Stimulated activated CD4-positive, alpha-beta T cell treated with anti-CD3 and anti-CD28 coated beads, Interleukin-1b, Interleukin-23, amount 100 ng/mL, for 48 hours (primary cell): ENCODE measurements at regions not wholly inside any gene's neighbourhood (a gene's known extent, or its start where the extent isn't known, plus 50 kb on each side); places are given as distances from the start of the nearest gene placed in this dataset.

ENCODE experiments used
- DNase-seq: peaks from one replicate; pipeline ENCODE4 v3.0.0-alpha.2; 2020

DNA sequence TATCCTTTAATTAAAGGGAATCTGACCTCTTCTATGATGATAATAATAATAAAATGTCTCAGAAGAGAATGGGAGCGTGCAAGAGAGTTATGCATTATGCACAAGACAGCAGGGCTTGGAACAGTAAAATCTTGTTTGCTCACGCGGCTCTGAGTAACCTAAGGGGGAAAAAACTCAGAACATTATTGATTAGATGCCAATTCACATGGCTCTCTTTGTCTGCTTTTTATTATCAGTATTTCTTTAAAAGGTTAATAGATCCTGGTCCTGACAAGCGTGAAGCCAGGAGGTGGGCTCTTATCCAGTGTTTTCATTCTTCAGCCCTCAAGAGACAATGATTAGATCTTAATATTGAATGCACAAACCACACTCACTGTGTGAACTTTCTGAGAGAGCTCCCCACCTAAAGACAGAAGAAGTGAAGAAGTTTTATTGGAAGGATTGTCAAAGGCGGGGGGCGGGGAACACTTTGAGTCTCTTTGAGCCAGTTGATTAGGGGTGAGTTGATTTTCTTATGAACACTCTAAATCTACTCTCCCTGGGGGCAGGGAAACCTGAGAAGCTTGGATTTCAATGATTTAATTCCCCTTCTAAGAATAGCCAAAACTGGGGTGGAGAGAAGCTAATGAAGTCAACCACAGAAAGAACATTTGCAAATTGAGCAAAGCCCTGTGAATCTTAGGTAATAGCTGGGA is 127.5 kb upstream of the CTAGE1 start:
- DNase-seq: no peak

DNA sequence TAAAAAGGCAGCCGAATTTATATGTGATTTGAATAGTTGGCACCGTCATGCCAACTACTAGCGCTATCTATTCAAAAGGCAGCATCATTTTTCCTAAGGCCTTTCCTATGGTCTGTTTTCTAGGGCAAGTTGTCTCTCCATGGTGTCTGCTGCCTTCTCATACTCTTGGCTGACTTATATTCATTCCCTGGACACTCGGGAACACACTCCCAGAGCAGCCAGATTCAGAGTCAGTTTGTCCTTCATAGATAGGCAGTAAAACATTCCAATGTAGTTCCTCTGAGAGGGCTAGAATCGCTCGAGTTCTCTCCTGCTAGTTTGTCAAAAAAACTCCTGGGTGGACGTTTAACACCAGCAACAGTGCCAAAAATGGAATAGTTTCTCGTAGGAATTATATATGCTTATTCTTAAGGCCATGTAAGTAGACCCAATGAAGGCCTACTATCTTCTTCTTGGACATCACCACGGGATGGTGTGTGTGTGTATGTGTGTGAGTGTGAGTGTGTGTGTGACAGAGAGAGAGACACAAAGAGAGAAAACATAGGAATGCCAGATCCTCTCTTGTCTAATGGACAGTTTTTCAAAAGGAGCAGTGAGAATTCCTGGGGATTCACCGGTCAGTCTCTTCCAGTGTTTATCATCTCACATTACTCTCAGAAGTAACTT is 129.3 kb upstream of the CTAGE1 start:
- no peak for DNase-seq

DNA sequence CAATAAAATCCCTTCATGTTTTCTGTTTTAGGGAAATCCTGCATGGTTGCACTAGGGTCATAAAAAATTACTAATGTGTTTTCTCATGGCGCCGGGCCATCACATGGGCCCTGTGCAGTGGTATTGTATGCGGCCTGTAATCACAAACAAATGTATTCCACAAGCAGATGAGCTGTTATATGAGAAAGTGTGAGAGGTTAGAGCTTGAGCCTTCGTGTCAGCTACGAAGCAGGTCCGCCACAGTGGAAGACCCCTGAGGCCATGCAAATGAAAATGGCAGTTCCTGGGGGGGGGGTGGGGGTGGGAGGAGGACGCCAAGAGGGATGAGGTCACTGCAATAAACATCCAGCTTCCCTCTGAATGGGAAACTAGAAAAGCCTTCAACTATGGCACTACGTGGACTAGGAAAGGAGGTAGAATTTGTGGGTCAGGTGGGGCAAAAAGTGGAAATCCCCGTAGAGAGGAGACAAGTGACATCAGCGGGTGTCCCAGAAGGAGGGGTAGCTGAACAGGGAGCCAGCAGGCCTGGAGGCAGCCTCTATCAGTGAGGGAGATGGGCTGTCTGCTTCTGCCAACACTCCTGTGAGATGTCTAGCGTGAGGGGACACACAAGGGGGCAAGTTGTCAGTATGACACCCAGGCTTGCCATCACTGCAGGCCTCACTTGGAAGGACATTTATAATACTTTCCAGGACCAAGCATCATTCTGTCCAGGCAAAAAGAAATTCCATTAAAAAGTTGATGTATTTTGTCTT is 130.3 kb upstream of the CTAGE1 start:
- DNase-seq: no peak

DNA sequence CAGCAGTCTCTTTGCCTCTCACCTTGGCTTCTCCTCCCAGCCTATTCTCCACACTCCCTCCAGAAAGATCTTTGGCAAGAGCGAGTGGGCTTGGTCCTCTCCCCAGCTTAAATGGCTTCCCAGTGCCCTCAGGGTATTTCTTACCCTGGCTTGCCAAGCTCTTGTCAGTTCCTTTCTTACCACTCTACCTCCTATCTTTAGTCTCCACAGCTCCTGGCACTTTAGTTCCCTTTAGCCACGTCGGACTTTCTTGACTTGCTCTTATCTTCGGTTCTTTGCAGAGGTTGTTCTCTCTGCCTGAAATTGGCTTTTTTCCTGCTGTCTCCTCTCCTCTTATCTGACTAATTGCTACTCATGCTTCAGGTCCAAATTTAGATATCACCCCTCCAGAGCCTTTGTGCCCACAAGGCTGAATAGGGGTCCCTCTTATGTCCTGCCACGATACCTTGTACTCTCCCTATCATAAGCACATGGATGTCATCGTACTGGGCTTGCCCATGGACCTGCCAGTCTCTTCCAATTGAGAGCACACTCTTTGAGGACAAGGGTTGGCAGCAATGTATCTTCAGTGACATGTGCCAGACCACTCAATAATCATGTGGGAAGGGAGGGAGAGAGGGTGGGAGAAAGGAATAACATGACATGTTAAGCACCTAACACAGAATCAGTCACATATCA is 131.7 kb upstream of the CTAGE1 start:
- DNase-seq: no peak

DNA sequence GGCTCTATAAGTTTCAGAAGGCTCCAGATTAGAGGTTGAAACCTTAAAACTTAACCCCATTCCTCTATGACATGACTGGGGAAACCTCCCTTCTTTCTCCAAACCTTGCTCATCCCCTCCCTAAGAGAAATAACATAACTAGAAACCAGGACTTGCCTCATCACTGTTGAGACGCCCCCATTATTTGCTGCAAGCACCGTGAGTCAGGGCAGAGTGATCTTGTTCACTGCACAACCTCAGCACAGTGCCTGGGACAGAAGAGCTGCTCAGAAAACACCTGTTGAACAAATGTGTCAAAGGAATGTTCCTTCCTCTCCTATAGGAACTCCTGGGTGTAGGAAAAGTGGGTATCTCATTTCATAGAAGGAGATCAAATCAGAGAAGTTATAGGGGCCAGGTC is 132.7 kb upstream of the CTAGE1 start:
- DNase-seq: no peak

DNA sequence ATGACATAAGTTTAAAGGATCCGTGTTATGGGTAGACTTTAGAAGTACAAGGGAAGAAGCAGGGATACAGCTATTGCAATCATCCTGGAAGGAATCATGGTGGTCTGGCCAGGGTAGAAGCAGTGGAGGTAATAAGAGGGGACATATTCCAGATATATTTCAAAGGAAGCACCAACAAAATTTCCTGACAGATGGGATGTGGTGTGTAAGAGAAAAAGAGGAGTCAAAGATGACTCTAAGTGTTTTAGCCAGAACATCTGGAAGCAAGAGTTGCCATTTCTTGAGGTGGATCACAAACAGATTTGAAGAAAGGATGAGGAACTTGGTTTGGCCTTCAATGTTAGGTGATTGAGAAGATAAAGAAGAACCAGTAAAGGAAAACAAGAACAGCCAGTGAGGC is 133.1 kb upstream of the CTAGE1 start:
- DNase-seq: no peak

DNA sequence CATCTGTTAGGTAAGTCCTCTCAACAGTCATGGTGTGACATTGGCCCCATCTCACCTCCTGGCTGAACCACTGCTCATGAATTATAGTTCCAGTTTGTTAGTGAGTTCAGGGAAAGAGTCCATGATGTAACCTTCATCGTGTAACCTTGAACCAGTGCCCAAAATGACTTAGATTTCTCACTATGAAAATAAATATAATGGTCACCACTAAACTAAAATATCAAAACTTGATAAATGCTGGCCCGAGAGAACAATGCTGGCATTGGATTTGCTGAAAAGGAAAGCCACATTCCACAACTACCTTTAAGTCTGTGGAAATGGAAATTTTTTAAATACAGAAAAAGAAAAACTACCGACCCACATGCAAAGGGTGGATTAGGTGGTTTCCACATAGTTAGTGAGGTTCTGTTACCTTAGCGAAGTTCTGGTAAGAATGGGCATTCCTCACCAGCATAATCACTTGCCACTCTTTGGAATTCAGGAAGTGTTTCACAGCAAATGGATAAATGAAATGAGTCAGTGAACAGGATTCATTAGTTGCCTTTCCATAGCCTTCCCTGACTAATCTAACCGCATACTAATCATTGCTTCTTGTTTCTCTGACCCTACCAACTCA is 133.9 kb upstream of the CTAGE1 start:
- DNase-seq: no peak

DNA sequence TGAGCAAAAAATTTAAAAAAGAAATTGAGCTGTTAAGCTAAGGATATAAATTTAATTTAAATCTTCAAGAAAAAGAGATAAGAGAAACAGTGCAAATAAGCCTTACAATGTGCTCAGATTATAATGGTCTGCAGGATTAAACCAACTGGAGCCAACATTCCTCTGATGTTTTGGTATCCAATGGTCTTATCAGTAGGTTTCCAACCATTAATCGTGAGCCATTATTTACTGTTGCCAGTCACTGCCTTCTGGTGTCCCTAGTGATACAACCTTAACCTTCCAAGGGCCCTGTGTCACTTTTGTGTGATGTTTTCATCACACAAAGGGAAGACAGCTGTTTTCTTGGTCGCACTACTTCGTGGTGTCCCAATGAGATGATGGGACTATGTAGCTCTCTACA is 134.5 kb upstream of the CTAGE1 start:
- DNase-seq: no peak

DNA sequence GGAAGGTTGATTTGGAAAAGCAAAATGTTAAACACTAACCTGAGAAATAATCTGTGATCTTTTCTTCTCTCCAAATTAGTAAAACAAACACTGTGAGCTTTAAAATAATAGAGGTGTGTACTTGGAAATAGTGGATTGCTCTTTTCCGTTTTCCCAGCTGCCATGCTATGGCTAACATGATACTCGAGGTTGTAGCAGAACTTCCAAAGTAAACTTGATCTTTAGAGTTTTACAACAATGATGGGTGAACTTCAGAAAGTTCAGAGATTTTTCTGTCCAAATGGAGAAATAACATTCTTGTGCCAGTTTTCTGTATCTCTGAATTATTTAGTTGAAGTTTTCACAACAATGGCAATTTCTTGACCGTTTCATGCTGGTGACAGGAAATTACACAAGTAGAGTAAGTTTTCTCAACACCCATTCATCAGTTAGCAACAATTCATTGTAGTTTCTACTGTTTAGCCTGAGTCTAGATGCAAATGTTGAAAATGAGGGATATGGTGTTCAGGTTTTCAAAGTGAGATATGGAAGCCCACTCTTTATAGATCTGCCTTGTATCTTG is 135.3 kb upstream of the CTAGE1 start:
- no peak for DNase-seq

DNA sequence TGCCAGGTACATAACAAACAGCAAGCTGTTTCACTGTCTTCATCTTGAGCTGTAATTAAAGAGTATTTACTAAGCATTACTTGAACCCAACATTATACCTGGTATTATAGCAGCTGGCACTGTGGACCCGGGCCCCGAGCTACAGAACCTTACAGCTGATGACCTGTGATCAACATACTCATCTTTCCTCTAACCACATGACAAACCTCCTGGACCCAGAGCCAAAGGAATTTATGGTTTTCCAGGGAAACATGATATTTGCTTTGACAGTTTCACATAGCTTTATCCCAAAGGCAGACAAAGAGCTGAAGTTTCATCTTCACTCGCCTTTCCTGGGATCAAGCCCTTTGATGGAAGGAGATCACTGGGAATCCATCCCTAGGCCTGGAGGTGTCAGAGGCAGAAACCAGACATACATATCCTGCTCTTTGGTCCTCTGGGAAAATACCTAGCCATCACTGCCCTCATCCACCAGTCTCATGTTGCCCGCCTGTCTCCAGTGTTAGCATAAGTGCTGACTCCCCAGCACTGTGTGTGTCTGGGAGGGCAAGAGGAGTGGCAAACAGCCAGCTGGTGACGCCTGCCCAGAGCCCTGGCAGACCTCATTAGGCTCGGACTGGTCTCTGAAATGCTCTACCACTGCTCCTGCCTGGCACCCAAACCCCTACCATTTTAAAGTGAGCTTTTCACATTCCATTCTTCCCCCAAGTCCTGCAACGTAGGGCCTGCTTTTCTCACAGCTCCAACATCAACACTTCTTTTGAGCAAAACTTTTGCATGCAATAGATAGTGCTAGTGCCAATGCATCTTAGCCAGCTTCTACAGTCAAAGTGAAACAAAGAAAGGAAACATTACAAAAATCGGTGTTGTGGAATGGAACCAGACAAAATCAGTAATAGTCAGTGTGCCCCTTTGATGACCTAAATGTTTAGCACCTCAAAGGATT is 138.8 kb upstream of the CTAGE1 start:
- no peak for DNase-seq

DNA sequence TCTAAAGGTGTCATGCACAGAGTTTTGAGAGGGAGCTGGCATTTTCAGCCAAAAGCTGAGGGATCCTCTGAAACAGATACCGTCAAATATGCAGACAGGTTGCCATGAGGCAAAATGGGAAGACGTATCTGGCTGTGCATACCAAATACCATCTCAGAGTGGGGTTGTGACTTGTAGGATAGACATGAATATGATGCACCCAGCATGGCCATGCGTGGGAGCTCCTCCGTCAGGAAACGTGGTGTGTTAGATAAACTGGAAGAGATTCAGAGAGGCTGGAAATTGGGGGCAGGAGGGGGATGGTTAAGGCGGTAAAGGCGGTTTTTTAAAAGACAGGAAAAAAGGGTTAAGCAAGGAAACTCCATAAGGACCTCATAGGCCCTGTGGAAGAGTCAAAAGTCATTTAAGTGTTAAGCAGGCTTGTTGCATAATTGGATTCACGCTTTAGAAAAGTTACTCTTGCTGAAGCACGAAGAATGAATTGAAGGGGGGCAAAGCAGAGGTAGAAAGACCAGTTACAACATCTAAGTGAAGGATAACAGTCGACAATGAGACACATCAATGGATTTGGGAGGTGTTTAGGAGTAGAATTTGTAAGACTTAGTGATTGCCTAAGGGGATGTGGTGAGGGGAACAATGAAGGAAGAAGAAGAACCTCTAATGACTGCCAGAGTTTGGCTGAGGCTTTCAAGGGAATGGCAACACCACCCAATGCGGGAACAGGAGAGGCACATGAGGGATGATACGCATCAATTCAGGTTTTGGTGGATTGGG is 139.6 kb upstream of the CTAGE1 start:
- no peak for DNase-seq

DNA sequence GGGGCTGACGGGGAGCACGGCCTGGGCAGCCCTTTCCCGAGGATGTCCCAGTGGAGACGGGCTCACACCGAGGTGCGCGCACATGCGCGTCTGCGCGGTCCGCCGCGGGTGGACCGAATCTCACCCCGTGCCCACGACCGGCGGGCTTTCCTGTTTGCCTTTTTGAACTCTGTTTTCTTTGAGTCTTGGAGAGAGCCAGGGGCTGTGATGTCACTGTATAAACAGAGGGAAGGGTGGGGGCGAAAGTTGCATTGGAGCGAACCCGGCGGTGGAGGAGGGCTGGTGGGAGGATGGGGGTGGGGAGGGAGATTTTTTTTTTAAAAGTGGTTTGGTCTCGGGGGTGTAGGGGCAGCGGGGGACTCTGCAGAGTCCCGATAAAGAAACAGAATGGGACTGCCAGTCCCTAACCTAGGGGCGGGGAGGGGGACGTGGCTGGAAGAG is 141.2 kb upstream of the CTAGE1 start:
- DNase-seq: no peak

DNA sequence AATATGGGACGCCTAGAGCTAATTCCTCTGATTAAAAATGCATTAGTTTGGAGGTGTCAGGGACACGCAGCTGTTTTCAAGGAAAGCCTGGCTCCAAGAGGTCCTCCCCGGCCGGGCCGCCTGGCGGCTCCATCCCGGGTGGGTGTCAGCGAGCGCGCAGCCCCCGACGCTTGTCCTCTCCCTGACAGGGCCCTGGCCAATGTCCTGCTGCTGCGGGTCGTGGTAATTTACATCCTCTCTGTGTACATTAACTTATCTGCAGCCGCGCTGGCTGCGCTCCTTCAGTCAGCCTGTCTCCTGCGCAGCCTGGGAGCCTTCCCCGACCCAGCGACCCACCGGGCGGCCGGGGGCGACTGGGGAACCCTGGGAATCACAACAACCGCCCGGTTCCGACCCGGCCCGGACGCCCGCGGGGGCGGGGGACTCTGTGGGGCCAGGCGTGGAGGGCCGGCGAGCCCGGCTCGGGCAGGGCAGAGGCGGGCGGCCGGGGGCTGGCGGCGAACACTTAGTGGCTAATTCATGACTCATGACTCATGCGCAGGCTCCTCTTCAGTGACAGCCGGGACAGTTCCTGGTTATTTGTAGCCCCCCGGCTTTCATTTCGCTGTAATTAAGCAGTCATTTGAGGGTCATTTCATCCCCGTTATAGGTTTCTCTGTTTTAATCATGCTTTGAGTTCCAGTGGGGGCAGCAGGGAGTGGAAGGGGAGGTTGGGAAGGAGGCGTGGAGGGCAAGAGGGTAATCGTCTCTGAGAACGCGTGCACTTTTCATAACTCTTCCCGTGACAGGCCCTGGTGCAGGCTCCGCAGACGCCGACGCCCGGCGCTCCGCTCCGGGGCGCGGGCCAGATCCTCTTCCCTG is 141.9 kb upstream of the CTAGE1 start:
- DNase-seq: no peak

DNA sequence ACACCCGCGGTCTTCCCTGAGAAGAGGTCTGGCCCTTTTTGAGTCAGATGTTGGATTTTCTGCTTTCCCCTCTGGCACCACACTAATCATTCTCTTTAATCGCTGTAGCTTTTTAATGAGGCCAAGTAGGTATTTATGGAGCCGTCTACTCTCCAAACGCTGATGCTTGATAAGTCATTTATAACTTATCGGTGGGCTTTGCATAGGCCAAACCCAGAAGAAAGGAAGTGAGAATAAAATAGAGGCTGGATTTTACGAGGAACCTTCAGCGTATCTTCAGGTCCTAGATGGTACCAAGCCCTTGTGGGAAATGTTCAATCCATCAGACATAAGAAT is 142.5 kb upstream of the CTAGE1 start:
- DNase-seq: no peak

DNA sequence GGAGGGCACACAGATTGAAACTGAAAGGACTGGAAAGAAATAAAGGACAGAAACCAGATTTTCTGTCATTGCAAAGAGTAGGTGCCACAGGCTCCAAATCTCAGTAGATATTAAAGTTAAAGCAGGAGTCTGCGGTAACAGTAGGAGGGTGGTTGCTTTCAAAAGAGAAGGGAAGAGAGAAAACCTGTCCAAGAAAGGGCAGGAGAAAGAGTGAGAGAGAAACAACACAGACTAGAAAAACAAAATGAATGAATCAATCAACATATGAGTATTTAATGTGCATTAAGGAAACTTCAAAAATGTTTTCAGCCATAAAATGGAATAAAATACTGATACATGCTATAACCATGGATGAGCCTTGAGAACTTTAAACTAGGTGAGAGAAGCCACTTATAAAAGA is 143.1 kb upstream of the CTAGE1 start:
- DNase-seq: no peak

DNA sequence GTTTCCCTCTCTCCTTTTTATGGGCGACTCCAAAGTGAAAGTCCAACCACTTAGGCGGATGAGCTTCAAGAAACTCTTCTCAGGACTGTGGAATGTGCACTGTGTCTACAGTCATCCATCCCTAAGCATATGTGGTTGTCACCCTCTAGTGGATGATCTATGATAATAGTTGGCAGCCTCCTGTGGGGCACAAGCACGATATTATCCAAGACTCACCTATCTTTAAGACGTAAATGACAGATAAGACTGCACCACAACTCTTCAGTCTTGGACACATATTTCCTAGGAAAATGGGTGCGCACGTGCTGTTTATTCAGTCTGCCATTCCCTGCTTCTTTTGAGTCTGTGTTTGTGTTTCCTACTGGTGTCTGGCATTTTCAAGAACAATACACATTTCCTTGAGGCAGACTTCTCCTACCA is 145.5 kb upstream of the CTAGE1 start:
- DNase-seq: no peak

DNA sequence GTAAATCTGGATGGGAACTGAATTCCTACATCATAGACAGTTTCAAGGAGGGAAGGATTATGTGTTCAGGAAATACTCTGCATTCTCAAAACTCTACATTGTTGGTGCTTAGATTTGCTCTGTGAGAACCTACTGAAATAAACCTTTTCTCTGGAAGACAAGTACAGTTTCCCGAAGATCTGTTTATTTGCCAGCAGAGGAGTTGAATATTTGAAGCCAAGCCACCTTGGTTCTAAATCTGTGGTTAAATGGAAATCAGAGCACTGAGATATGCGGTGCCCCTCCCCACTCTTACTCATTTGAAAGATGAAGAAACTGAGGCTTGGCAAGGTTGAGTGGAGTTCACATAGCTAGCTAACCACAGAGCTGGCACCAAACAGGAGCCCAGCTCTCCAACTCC is 146.3 kb upstream of the CTAGE1 start:
- DNase-seq: no peak

DNA sequence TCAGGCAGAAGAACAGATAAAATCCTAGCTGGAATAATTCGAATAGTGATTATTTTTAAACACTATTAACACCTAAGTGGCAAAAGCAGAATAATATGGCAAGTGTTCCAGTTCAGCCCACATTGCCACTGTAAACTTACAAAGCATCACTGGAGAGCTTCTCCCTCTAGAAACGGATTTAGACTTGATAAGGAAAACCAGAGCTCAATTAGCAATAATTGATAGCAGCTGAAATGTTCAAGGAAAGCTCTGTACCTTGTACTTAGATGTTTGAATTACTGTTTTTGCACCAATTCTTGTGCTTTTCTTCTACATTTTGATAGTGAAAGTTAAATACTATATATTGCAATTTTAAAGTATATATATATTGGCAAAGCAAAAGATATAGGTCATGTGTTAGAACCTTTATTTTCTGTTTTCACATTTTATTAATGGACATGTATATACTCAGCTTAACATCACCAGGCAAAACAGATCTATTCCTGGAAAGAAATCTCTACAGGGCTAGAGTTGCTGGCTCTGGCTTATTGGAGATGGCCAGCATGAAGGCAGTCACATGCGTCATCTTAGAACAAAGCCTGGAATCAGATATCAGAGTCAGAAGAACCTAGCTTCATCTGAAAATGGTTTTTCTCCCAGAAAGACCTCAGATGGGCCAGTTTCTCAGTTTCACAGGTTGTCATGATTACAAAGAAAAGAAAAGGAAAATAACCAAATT is 149.1 kb upstream of the CTAGE1 start:
- DNase-seq: no peak

DNA sequence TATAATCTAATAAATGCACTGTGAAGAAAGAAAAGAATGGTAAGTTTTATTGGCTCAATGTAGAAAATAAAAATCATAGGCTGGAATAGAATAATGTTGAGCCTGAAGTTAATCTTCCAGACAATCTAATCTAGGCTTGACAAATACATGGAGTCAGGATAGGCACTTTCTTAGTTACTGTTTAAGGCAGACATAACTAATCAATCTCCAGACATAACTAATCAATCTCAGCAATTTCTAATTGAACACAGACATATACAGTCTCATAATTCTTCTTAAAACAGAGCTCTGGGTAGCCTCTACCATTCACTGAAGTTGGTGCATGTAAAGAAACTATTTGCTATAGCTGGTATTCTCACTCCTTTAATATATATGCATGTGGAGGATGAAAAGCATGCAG is 150.1 kb upstream of the CTAGE1 start:
- DNase-seq: no peak
